ENCODE measurements at regions not wholly inside any gene's neighbourhood (a gene's known extent, or its start where the extent isn't known, plus 50 kb on each side); places are given as distances from the start of the nearest gene placed in this dataset.
"Not testable (repeated sequence)": the region's sequence is repeated elsewhere in the genome, so short reads cannot be mapped to it uniquely, and the experiment has no call there.

DNA sequence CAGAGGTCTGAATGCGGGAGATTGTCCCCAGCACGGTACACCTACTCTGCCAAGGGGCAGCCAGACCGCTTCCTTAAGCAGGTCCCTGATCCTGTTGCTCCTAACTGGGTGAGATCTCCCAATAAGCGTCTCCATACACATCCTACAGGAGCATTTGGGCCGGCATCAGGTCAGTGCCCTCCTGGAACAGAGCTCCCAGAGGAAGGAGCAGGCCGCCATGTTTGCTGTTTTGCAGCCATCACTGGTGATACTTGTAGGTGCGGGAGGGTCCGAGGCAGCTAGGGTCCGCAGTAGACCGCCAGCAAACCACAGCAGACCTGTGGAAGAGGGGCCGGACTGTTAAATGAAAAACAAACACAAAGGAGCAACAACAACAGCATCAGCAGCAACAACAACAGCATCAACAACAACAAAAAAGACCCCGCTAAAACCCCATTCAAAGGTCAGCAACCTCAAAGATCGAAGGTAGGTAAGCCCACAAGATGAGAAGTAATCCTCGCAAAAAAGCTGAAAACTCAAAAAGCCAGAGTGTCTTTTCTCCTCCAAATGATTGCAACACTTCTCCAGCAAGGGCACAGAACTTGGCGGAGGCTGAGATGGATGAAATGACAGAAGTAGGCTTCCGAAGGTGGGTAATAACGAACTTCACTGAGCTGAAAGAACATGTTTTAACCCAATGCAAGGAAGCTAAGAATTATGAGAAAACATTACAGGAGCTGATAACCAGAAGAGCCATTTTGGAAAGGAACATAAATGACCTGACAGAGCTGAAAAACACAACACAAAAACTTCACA, 79.0 kb upstream of the CDH7 start:
- DNase-seq, result no peak

DNA sequence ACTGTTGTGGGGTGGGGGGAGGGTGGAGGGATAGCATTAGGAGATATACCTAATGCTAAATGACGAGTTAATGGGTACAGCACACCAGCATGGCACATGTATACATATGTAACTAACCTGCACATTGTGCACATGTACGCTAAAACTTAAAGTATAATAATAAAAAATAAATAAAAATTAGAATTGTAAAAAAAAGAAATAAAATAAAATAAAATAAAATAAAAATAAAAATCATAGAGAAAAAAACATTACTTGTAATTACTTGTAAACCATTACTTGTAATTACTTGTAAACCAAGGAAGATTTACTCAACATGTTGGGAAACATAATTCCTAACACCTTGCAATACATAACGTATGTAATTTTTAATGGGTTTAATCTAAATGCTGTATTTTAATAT, 80.7 kb upstream of the CDH7 start:
- not testable (repeated sequence) for DNase-seq

DNA sequence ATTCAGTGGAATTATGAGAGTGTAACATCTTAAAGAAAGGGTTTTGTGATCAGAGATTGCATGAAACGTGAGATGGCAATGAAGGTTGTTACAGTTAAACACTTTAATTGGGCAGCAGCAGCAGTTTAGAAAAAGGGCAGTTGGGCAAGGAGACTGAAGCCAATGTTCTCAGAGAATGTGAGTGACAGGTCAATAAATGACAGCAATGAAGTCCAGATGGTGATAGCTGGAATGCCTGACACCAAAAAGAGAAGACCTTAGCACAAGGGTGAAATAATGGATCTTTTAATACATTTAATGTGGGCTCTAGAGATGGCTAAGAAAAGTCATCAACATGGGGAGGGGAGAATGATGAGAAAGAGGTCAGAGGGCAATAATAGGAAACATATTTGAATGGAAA, 89.4 kb upstream of the CDH7 start:
- no peak for DNase-seq

DNA sequence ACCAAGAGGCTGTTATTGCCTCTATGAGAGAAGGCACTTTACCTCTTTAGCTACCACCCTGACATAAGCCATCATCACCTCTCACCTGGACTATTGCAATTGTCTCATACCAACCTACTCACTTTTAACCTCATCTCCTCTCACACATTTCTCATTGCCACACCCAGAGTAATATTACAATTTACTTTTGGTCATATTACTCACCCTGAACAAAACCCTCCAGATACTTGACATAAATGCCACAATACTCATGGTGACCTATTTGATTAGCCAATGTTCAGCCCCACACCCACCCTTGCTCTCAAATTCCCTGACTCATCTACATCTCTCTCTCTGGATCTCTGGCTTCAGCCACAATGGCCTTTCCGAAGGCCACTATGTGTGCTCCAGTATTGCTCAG, 90.9 kb upstream of the CDH7 start:
- DNase-seq, result no peak

DNA sequence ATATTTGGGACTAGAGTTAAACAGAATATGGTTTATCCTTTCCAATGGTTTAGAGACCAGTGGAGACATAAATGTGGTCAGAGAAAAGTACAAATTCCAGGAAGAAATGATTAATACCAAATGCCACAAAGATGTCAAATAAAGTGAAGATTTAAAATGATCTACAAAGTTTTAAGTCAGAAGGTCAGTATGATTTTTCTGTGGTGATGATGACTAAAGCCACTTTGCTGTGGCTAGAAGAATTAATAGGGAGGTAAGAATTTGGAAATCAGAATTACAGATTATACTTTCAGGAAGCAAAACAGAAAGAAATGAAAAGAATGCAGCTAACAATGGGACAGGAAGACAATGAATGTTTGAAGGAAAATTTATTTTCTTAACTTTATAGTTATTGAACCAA, 91.5 kb upstream of the CDH7 start:
- DNase-seq, result no peak

DNA sequence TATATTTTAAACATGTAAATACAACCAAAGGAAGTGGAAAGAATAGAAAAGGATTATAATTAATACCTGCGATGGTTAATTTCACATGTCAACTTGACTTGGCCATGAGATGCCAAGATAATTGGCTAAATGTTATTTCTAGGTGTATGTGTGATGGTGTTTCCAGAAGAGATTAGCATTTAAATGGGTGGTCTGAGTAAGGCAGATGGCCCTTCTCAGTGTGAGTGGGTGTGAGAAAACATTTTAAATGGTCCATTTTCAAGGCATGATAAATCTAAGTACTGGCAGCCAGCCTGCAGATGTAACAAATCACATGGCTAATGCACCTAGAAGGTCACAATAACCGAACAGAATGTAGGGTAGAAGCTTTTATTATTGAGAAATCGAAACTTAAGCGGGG, 99.6 kb upstream of the CDH7 start:
- DNase-seq, result no peak

DNA sequence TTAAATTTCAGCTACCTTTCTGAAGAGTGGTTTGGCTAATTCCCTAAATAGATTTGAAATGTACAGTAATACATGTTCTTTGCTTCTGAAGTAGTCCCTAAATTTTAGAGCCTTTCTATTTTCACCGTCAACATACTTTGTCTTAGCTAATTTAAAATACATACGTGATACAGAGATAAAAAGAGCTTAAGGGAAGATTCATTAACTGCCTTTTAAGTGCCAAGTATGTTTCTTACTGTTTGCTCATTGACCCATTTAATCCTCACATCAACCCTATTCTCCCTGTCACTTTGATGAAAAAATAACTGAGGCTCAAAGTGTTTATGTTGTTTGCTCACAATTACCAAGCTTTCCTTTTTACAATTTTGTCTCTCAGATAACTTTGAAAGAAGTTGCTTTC, 118.6 kb upstream of the CDH7 start:
- DNase-seq, result no peak

DNA sequence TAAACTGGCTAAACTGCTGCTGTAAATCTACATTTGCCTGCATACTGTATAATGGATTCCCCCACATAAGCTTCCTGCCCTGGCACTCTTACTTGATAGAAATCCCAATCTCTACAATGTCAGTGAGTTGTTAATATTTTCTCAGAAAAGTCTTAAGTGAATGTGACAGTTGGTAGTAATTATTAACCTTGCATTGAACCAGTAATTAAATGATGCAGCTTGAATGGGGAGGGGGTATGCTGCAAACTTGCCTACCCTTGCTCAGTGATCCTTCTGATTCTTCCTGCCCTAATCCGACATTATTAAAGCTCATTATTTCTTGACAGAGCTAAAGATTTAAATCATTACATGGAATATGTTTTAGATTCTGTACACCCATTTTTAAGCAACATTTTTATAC, 119.0 kb upstream of the CDH7 start:
- DNase-seq, result no peak

DNA sequence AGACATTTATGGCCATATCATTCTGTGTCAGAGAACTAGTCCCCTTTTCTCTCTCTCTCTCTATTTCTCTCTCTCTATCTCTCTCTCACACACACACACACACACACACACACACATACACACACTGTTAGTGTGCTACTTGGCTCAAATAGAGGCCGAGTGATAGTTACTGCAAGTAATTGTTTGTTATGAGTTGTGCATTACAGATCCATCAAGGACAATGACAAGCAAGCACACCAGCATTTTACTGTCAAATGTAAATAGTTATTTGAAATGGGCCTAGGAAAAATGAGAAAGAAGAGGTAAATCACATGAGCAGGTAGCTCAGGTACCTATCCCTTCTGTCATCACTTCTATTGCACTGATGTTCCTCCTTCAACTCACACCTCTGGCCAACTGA, 122.4 kb upstream of the CDH7 start:
- no peak for DNase-seq

DNA sequence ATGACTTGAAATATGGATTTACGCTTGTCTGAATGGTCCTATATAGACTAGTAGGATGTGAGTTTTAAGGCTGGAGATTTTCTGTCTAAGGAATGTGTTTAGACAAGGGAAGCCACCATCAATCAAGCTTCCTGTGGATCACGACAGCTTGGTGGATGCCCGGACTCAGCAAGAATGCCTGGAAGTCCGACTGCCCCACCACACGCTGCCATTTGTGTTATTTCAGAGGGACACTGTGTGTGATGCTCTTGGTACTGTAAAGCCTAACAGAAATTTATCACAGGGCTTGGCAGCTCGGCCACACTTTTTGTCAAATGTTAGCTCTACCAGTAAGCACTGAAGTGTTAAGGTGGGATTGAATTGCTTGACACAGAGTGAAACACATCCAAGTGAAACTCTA, 127.1 kb upstream of the CDH7 start:
- no peak for DNase-seq

DNA sequence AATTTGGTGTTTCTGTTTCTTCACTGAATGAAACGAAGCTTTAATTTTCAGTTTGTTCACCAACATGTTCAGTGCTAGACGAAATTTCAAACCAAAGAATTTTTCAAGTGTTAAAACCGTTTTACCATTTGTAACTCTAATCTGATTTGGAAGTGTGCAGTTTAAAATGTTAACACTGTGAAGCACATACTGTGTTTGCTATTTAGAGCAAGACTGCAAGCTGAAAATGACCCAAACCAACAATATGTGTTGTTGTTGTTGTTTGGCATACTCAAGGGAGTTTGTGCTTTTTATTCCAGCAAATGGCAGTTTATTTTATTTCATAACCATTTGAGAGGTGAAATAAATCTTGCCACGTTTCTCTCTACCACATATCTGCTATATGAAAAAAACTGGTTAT, 128.4 kb upstream of the CDH7 start:
- DNase-seq, result no peak

DNA sequence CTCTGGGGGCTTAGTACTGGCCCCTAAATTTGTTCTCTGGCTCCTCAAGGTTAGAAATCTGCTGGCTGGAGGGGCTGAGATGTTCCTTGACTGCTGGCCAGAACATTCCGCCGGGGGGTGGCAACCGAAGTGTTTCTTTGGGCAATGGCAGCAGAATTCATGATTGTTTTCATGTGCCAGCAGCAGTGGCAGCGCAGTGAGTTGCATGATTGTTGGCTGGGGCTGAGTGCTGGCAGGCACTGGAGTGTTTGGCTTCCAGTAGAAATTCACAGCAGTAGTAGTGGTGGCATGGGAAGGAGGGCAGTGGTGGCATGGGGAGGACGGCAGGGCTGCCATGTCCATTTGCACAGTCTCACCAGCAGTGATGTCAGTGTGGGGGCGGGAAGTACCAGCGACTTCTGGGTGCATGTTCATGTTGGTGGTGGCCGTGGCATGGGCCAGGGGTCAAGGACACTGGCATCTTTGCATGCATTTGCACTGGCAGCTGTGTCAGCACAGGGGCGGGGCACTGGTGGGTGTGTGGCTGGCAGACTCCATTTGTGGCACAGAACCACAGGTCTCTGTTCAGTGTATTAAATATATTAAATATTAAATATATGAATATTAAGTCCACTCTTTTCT, 130.6 kb upstream of the CDH7 start:
- no peak for DNase-seq

DNA sequence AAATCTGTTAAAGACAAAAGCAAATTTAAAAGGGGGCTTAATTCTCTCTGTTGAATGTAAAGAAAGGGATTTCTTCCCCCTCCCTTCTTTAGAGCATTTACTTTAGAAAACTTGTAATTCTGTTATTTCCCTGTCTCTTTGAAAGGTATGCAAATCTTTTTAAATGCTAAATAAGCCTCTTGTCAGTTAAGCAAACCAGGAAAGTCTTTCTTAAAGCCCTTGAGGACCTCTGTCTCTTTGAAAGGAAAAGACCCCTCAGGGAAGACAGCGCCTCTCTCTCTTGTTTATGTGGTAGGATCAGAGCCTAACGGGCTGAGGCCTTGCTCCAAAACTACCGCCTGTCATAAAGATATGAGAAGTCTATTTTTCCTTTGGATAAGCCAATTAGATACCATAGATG, 139.9 kb upstream of the CDH7 start:
- DNase-seq, result no peak

DNA sequence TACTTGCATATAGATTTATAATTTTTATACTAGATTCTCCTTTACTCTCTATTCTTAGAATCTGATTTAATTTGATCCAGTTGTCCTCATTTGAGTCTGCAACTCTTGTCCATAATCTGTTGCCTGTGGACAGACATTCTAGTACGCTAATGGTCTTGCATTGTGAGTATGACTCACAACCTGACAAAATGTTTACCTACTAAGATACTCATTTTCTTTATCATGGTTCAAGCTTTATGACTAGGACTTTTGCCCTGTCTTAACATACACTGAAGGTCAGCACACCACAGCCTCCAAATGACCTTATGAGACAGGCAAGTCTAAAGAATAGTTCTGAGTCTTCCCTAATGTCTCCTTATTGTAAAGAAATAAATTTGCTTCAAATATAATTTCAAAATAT, 142.3 kb upstream of the CDH7 start:
- DNase-seq, result no peak

DNA sequence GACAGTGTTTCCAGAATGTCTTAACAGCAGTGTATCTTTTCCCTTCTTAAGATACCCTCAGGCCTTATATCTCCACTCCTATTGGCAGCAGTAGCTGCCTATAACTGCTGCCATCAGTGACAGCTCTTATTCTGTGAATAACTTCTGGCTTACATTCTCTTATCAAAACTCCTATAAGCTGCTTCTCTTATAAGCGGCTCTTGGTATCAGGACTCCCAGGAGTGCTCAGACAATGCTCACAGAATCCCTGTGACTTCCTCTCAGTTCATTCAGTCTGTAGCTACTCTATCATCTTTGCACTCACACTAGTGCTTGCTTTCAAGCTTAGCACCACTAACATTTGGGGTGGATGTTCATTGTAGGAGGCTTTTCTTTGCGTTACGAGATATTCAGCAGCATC, 143.7 kb upstream of the CDH7 start:
- DNase-seq, result no peak

DNA sequence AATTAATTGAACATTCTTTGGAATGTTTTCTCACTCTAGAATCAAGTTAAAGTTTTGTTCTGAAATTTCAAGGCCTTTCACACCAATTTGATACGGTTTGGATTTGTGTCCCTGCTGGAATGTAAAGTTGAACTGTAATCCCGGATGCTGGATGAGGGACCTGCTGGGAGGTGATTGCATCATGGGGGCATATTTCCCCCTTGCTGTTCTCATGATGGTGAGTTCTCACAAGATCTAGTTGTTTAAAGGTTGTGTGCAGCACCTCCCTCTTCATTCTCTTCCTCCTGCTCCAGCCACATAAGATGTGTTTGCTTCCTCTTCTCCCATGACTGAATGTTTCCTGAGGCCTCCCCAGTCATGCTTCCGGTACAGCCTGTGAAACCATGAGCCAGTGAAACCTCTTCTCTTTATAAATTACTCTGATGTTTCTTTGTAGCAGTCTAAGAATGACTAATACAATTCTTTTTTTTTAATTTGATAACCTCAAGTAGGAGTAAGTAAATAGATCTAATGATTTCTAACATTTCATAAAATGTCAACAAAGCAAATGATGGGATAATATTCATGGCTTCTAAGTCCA, 144.2 kb upstream of the CDH7 start:
- DNase-seq, result no peak

DNA sequence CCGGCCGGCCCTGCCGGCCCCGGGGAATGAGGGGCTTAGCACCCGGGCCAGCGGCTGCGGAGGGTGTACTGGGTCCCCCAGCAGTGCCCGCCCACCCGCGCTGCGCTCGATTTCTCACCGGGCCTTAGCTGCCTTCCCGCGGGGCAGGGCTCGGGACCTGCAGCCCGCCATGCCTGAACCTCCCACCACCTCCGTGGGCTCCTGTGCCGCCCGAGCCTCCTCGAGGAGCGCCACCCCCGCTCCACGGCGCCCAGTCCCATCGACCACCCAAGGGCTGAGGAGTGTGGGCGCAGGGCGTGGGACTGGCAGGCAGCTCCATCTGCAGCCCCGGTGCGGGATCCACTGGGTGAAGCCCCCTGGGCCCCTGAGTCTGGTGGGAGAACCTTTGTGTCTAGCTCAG, 145.5 kb upstream of the CDH7 start:
- DNase-seq, result not testable (repeated sequence)

DNA sequence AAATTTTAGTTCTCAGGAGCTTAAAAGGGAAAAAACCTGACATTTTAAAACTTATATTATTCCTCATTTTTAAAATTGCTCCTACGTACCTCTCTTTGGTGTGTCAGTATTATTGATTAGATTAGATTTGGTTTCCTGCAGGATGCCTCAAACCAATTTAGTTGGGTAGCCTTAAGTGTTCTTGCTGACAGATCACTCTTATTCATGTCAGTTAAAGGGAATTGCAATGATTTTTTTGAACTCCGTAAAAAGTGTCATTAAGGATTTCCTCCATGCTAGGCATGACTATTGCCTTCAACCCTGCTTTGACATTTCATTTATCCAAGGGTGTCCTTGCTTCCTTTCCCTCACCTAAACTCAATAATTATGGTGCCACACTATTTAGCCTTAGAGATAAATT, 149.0 kb upstream of the CDH7 start:
- no peak for DNase-seq

DNA sequence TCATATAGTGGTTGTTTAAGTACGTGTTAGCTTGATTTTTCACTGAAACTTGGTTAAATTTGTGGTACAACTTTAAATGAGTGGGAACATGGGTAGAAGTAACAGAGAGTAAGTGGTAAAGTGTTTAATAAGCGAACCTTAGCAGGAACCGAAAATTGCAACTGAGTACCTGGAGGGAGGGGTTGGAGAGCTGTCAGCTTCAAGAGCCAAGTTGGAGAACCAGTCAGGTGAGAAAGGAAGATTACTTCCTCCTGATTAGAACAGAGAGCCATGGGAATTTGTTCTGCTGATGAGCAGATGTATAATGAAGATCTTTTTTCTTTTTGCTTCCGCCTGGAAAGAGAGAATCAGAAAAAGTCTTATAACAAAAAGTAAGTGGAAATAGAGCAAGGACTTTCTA, 158.4 kb upstream of the CDH7 start:
- no peak for DNase-seq

DNA sequence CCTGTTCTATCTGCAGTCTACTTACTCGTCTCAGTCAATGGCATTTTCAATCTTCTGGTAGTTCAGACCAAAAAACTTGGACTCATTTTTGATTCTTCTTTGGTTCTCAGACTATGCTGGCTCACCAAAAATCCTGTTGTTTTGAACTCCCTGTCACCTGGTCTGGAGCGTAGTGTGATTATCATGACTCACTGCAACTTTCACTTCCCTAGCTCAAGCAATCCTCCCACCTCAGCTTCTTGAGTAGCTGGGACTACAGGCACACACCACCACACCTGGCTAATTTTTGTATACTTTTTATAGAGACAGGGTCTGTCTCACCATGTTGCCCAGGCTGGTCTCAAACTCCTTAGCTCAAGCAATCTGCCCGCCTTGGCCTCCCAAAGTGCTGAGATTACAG, 163.3 kb upstream of the CDH7 start:
- no peak for DNase-seq

DNA sequence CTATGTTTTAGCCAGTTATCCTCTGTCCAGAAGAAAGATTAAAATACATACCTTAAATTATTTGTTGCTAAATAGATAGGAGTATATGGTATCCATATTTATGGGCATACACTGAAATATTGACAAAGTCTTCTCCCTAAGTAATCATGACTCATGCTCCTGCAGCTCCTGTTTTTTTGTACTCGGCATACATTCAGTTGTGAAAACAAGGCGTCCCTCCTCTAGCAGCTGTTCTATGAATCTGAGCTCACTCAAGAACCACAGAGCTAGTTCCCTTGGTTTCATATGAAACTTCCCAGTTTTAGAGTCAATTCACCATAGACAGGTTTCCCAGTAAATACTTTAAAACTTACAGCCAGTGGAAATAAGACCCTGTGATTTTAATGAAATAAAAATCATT, 168.7 kb upstream of the CDH7 start:
- DNase-seq, result not testable (repeated sequence)

DNA sequence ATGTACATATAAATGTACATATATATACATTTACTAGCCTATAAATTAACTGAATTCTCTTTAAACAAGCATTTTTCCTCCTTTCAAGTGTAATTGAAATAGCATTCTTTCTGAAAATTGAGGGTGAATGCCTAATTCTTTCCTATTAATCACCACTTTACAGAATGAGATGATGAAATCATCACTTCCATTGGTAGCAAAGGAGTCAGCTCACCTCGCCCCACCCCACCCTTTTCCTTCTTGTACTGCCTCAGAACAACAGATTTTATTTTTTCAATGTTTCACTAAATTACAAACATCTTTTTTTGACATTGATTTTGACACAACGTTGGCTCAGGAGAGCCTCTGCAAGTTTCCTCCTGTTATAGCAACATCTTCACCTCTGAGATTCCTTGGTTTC, 181.9 kb upstream of the CDH7 start:
- DNase-seq, result no peak

DNA sequence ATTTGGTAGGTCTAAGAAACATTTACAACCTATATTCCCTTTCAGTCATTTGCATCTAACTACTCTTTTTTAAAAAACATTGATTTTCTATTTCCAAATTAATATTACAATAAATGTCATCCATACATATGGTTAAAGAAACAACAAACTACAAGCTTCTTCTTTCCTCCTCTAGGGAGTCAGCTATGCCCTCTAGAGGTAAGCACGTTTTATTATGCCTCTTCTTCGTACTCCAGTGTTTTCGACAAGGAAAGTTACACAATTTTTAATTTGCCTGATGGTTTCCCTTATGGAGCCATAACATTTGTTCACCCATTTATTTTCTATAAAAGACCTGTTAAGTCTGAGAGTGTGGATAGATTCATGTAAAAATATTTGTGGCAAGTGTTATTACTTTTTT, 183.4 kb upstream of the CDH7 start:
- no peak for DNase-seq

DNA sequence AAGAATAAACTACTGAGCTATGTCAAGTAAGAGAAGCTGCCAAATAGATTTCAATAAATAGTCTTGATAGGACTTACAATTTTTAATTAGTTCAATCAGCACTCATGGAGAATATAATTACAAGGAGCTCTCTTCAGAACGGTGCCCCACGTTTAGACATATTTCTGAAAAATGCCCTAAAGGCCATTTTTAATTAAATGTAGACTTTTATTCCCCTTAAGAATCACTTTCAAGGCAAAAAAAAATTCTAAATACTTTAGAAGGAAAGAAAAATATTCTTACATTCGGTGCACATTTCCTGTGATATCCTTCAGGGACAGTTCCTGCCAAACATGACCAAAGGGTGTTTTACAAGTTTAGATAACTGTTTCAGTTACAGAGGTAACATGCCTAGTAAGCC, 202.5 kb upstream of the CDH7 start:
- no peak for DNase-seq

DNA sequence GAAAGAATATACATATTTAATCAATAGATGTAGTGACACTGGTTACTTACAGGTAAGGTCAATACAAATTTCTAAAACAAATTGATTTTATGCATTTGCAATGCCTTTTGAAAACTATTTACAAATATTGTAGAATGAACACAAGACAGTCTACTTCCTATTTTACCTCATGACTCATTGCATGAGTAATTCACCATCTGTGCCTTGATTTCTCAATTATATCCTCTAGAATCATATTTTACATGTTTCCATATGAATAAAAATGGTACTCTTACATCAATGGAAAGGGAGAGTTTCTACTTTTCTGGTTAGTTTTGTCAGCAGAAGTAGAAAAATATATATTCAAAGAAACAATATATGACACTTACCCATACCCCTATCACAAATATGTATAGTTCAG, 203.8 kb upstream of the CDH7 start:
- no peak for DNase-seq
